ENCODE measurements at regions not wholly inside any gene's neighbourhood (a gene's known extent, or its start where the extent isn't known, plus 50 kb on each side); places are given as distances from the start of the nearest gene placed in this dataset.

GRCh38 chr15:47378527-47378926 lies 338.8 kb upstream of the SEMA6D start:
- TF ChIP-seq CTCF (IDR thresholded peaks at IDR 0.05) (no peak), ZFX (IDR thresholded peaks at IDR 0.05; ENCODE audit: borderline replicate concordance) (no peak)
